Astrocyte (in vitro differentiated cells and primary cell): ENCODE measurements at regions not wholly inside any gene's neighbourhood (a gene's known extent, or its start where the extent isn't known, plus 50 kb on each side); places are given as distances from the start of the nearest gene placed in this dataset.

Experiments used
- DNase-seq: peaks from one replicate; pipeline ENCODE4 v3.0.0-alpha.2; 2010; ENCODE audit warnings: low read depth
- FAIRE-seq: peaks from 2 replicates; lab custom pipeline; 2011; peaks lifted over from hg19 to GRCh38; lab: Jason Lieb, UNC
- H2AFZ ChIP-seq: 2 replicates; pipeline ENCODE4 v1.6.0; 2012; ENCODE audit warnings: low read depth, low read length, inconsistent platforms
- H3K27ac ChIP-seq: 2 replicates; pipeline ENCODE4 v1.5.1; 2011; ENCODE audit warnings: low read depth, low read length, inconsistent platforms
- H3K27me3 ChIP-seq: 2 replicates; pipeline ENCODE4 v1.6.0; 2011; ENCODE audit warnings: low read length, inconsistent platforms; ENCODE audit not compliant: insufficient read depth
- H3K36me3 ChIP-seq: 2 replicates; pipeline ENCODE4 v1.5.1; 2011; ENCODE audit warnings: low read length, inconsistent platforms; ENCODE audit not compliant: insufficient read depth
- H3K4me1 ChIP-seq: 2 replicates; pipeline ENCODE4 v1.5.1; 2011; ENCODE audit warnings: low read length, inconsistent platforms; ENCODE audit not compliant: insufficient read depth
- H3K4me2 ChIP-seq: 2 replicates; pipeline ENCODE4 v1.6.0; 2012; ENCODE audit warnings: low read length, inconsistent platforms
- H3K4me3 ChIP-seq: 2 replicates; pipeline ENCODE4 v1.5.1; 2011; ENCODE audit warnings: low read depth, mild to moderate bottlenecking, low read length, inconsistent platforms; ENCODE audit not compliant: insufficient read depth
- H3K79me2 ChIP-seq: 2 replicates; pipeline ENCODE4 v1.6.0; 2012; ENCODE audit warnings: mild to moderate bottlenecking, low read length, inconsistent platforms; ENCODE audit not compliant: insufficient read depth
- H3K9ac ChIP-seq: 2 replicates; pipeline ENCODE4 v1.6.0; 2012; ENCODE audit warnings: mild to moderate bottlenecking, low read length, inconsistent platforms
- H3K9me3 ChIP-seq: 2 replicates; pipeline ENCODE4 v1.5.1; 2012; ENCODE audit warnings: low read depth, mild to moderate bottlenecking, low read length, inconsistent platforms; ENCODE audit not compliant: insufficient read depth
- H4K20me1 ChIP-seq: 2 replicates; pipeline ENCODE4 v1.6.0; 2012; ENCODE audit warnings: low read length, inconsistent platforms; ENCODE audit not compliant: insufficient read depth
- H3K27ac Mint-ChIP-seq: one replicate; pipeline ENCODE4 v1.8.0; 2021; ENCODE audit warnings: mild to moderate bottlenecking, mixed read lengths; ENCODE audit not compliant: unreplicated experiment
- H3K27me3 Mint-ChIP-seq: one replicate; pipeline ENCODE4 v1.8.0; 2021; ENCODE audit warnings: low read depth, mixed read lengths; ENCODE audit not compliant: unreplicated experiment
- H3K36me3 Mint-ChIP-seq: one replicate; pipeline ENCODE4 v1.8.0; 2021; ENCODE audit warnings: low read depth, mixed read lengths; ENCODE audit not compliant: unreplicated experiment
- H3K4me1 Mint-ChIP-seq: one replicate; pipeline ENCODE4 v1.8.0; 2021; ENCODE audit warnings: low read depth, mixed read lengths; ENCODE audit not compliant: unreplicated experiment
- H3K4me3 Mint-ChIP-seq: one replicate; pipeline ENCODE4 v1.8.0; 2021; ENCODE audit warnings: mild to moderate bottlenecking, moderate library complexity, mixed read lengths; ENCODE audit not compliant: unreplicated experiment
- H3K9me3 Mint-ChIP-seq: one replicate; pipeline ENCODE4 v1.8.0; 2021; ENCODE audit warnings: mild to moderate bottlenecking, mixed read lengths; ENCODE audit not compliant: unreplicated experiment
- EZH2 ChIP-seq: IDR thresholded peaks from 2 replicates; pipeline ENCODE4 v1.6.1; 2012; ENCODE audit warnings: mild to moderate bottlenecking, low read length, inconsistent platforms; ENCODE audit not compliant: insufficient read depth
- TF ChIP-seq, protein P1 (sequence below): IDR thresholded peaks from 2 replicates; pipeline ENCODE4 v1.5.1; 2011; ENCODE audit warnings: low read depth, mild to moderate bottlenecking, inconsistent platforms, low read length, moderate library complexity; ENCODE audit not compliant: insufficient read depth

DNA sequence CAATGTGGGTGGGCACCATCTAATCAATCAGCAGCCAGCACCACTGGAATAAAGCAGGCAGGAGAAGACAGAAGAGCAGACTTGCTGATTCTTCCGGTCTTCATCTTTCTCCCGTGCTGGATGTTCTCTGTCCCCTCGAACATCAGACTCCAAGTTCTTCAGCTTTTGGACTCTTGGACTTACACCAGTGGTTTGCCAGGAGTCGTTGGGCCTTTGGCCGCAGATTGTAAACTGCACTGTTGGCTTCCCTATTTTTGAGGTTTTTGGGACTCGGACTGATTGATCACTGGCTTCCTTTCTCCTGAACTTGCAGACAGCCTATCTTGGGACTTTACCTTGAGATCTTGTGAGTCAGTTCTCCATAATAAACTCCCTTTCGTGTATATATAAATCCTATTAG is 292.8 kb downstream of the BCHE start:
- Mint-ChIP-seq H3K27ac (no peak overlapping the region), H3K4me1 (no peaks in the 10 kb centered on the region), H3K27me3 (no peaks in the 10 kb centered on the region), H3K36me3 (no peaks in the 10 kb centered on the region), H3K4me3 (no peak overlapping the region), H3K9me3 (no peaks in the 10 kb centered on the region)
- FAIRE-seq: no peak
- Histone ChIP-seq H3K4me3 (no peak overlapping the region), H3K79me2 (no peaks in the 10 kb centered on the region), H3K27me3 (no peaks in the 10 kb centered on the region), H3K27ac (no peak overlapping the region), H3K4me1 (no peaks in the 10 kb centered on the region), H3K9ac (no peak overlapping the region), H2AFZ (no peak overlapping the region), H3K9me3 (no peaks in the 10 kb centered on the region), H3K4me2 (no peak overlapping the region), H4K20me1 (no peaks in the 10 kb centered on the region), H3K36me3 (no peaks in the 10 kb centered on the region)
- TF ChIP-seq EZH2: no peak
- TF ChIP-seq, protein P1, sequence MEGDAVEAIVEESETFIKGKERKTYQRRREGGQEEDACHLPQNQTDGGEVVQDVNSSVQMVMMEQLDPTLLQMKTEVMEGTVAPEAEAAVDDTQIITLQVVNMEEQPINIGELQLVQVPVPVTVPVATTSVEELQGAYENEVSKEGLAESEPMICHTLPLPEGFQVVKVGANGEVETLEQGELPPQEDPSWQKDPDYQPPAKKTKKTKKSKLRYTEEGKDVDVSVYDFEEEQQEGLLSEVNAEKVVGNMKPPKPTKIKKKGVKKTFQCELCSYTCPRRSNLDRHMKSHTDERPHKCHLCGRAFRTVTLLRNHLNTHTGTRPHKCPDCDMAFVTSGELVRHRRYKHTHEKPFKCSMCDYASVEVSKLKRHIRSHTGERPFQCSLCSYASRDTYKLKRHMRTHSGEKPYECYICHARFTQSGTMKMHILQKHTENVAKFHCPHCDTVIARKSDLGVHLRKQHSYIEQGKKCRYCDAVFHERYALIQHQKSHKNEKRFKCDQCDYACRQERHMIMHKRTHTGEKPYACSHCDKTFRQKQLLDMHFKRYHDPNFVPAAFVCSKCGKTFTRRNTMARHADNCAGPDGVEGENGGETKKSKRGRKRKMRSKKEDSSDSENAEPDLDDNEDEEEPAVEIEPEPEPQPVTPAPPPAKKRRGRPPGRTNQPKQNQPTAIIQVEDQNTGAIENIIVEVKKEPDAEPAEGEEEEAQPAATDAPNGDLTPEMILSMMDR: no peak
- no peak for DNase-seq

DNA sequence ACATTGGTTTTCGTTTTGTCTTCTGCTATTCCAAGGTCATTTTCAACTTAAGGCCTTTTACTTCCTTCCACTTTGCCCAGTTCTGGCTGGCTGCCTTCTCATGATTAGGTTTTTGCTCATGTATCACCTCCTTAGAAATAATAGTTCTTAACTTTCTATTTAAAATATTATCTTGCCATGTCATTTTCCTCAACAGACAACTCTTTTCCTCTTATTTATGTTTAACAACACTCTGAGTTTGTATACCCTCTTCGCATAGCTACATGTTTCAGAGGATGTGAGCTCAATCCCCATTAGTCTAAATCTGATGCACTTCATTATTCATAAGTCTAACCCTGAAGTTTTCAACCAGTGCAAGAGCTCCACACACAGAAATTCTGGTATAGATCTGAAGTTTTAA is 299.1 kb downstream of the BCHE start:
- H3K9ac ChIP-seq: no peak overlapping the region
- TF ChIP-seq, protein P1: no peak
- TF ChIP-seq EZH2: no peak
- no peaks in the 10 kb centered on the region for H3K79me2 ChIP-seq
- no peaks in the 10 kb centered on the region for H3K27me3 Mint-ChIP-seq
- H3K4me1 Mint-ChIP-seq: no peaks in the 10 kb centered on the region
- DNase-seq (no peak), FAIRE-seq (no peak)
- no peak overlapping the region for H2AFZ ChIP-seq
- no peaks in the 10 kb centered on the region for H3K36me3 ChIP-seq
- H3K4me2 ChIP-seq: no peak overlapping the region
- H3K9me3 Mint-ChIP-seq: no peaks in the 10 kb centered on the region
- no peak overlapping the region for H3K27ac Mint-ChIP-seq
- H3K9me3 ChIP-seq: no peaks in the 10 kb centered on the region
- no peaks in the 10 kb centered on the region for H3K4me1 ChIP-seq
- H4K20me1 ChIP-seq: no peaks in the 10 kb centered on the region
- H3K4me3 ChIP-seq: no peak overlapping the region
- H3K4me3 Mint-ChIP-seq: no peak overlapping the region
- H3K27me3 ChIP-seq: no peaks in the 10 kb centered on the region
- no peaks in the 10 kb centered on the region for H3K36me3 Mint-ChIP-seq
- no peak overlapping the region for H3K27ac ChIP-seq

DNA sequence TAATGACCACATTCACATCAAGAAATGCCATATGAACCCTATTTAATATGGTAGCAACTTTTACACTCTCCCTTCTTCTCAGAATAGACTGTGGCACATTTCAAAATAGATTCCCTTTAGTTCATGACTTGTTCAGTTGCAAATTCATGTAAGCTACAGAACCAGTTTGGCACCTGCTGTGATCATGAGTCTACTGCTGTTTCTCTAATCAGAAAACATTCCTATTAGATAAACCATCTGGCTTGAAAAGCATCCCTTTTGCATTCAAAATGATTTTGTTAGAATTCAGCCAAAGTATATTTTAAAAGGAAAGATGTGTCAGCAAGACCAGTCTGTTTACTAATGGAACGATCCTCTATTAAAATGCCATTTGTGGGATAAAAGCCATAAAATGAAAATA is 304.4 kb downstream of the BCHE start:
- no peak for TF ChIP-seq EZH2
- TF ChIP-seq, protein P1: no peak
- no peaks in the 10 kb centered on the region for H3K9me3 ChIP-seq
- no peaks in the 10 kb centered on the region for H3K27me3 Mint-ChIP-seq
- no peak overlapping the region for H3K27ac Mint-ChIP-seq
- no peak overlapping the region for H3K27ac ChIP-seq
- H3K36me3 Mint-ChIP-seq: no peaks in the 10 kb centered on the region
- no peak for FAIRE-seq
- no peak overlapping the region for H3K9ac ChIP-seq
- no peaks in the 10 kb centered on the region for H3K79me2 ChIP-seq
- H3K9me3 Mint-ChIP-seq: peaks cover 3% of the 10 kb centered on the region
- H3K4me1 ChIP-seq: no peaks in the 10 kb centered on the region
- H3K4me3 Mint-ChIP-seq: no peak overlapping the region
- H3K36me3 ChIP-seq: no peaks in the 10 kb centered on the region
- H3K4me2 ChIP-seq: no peak overlapping the region
- H3K4me3 ChIP-seq: no peak overlapping the region
- no peak for DNase-seq
- H3K4me1 Mint-ChIP-seq: no peaks in the 10 kb centered on the region
- H2AFZ ChIP-seq: no peak overlapping the region
- H3K27me3 ChIP-seq: no peaks in the 10 kb centered on the region
- H4K20me1 ChIP-seq: no peaks in the 10 kb centered on the region
